T-helper 1 cell (primary cell): ENCODE measurements at regions not wholly inside any gene's neighbourhood (a gene's known extent, or its start where the extent isn't known, plus 50 kb on each side); places are given as distances from the start of the nearest gene placed in this dataset.

Source experiments
- DNase-seq, 5 donors: peaks; one replicate each; pipeline ENCODE4 v3.0.0-alpha.2; 2012 to 2020

GRCh38 chr17:79539944-79540705 is 70.7 kb downstream of the RBFOX3 start:
- DNase-seq = no peak

- no peak for DNase-seq
Measured at GRCh38 chr17:79538291-79538690, 72.6 kb downstream of the RBFOX3 start.

- DNase-seq = no peak
Measured at GRCh38 chr17:79537686-79538085, 73.2 kb downstream of the RBFOX3 start.

- DNase-seq = no peak
Measured at GRCh38 chr17:79537061-79537460, 73.8 kb downstream of the RBFOX3 start.

DNA sequence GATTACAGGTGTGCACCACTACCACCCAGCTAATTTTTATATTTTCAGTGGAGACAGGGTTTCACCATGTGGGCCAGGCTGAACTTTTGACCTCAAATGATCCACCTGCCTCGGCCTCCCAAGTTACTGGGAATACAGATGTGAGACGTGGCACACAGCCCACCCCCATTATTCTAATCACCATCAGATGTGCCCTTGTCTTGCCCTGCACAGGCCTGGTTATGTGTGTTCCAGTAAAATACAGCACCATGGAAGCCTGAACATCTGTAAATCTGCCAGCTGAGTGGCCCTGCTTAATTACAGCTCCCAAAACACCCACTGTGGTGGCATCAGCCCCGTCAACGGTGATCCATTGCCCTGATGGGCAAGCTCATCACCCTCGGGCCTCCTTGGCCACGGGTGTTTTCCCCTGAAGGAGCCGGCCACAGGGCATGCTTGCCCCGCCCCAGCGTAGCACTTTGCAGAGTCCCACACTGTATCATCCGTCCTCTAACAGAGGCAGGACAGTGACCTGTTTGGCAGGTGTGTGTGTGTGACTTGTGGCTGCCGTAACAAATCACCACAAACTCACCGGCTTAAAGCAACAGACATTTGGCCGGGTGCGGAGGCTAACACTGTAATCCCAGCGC is 74.5 kb downstream of the RBFOX3 start:
- no peak for DNase-seq

GRCh38 chr17:79535728-79536025 is 75.2 kb downstream of the RBFOX3 start:
- no peak for DNase-seq

- DNase-seq = no peak
Measured at GRCh38 chr17:79534851-79535727, 75.8 kb downstream of the RBFOX3 start.

- no peak for DNase-seq
Measured at GRCh38 chr17:79534111-79534510, 76.7 kb downstream of the RBFOX3 start.

DNA sequence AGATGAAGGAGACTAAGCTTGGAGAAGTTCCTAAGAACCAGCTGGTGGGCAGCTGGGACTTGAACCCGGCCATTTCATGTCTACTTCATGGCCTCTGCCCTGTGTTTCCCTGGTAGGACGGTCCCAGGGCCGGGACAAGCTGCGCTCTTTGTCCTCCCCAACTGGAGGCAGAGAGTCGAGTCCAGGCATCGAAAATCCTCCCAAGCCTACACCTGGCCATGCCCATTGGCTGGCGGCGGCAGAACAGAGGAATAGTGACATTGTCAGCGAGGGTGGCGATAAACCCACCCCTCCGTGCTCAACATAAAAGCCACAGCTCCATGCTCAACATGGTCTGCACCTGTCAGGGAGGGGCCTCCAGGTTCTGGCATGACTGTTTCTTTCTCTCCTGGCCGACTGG is 77.7 kb downstream of the RBFOX3 start:
- DNase-seq = no peak

DNA sequence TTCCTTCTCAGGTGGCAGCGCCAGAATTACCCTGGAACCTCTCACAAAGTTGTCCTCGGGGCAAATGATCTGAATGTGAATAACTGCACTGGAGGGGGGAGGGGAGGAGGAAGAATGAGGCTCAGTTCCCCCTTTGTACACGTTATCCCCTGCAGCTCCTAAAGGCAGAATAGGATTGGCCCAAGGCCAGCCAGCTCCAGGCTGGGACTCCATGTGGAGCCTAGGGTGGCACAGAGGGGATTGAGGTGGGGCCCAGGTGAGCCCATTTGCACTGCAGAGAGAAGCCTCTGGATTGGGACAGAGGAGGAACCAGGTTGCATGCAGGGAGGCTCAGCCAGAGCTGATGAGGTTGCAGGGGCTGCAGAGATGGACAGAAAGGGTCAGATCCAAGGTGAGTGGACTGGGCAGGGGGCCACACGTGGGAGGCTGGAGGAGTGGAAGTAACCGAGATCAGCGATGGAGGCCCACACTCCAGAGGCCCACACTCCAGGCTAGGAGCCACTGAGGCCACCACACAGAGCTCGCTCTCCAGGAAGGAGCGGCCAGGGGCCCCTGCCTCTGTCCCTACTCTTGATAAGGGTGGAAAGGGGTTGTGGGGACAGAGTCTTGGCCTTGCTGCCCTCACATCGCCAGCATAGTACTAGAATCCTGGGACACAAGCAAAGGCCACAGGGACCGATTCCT is 78.6 kb downstream of the RBFOX3 start:
- no peak for DNase-seq

DNA sequence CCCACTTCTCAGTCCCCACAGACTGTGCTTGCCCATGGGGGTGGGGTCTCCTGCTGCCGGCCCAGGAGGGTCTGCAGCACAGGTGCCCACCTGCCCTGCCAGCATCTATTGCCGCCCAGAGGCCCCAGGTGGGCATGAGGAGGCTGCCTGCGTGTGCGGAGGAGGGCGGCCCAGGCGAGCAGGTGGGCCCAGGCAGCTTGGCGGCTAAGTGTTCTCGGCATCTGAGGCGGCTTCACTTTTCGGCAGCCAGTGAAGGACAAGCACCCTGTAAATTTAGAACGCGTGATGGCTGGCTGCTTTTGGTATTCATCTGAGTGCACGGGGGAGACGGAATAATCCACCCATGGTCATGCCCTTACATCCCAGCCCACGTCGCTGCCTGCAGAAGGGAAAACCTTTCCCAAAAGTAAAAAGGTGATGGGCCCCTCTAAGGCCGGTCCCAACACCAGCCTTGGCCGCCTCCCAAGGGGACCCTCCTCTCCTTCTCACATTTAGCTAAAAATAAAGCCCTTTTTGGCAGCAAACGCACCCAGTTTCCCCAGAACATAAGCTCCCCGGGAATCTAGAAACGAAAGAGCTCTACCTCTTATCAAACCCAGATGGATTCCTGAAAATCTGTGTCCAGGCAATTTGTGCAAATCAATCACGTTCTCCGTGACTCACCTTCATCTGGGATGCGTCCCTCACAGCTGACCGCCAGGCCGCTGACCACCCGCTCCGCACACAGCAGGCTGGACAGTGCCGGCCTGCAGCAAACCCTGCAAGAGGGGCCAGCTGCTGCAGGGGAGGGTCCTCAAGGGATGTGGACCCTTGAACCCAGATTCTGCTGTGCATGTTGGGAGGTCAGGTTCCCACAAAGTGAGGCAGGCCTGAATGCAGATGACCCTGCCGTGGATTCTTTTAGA is 79.4 kb downstream of the RBFOX3 start:
- no peak for DNase-seq

GRCh38 chr17:79530361-79531105 is 80.3 kb downstream of the RBFOX3 start:
- DNase-seq = no peak

- DNase-seq = no peak
Measured at GRCh38 chr17:79529661-79530081, 81.2 kb downstream of the RBFOX3 start.

- DNase-seq = no peak
Measured at GRCh38 chr17:79528592-79529125, 82.2 kb downstream of the RBFOX3 start.

- no peak for DNase-seq
Measured at GRCh38 chr17:79527306-79527705, 83.5 kb downstream of the RBFOX3 start.

- DNase-seq = no peak
Measured at GRCh38 chr17:79525793-79526677, 84.8 kb downstream of the RBFOX3 start.

- DNase-seq = no peak
Measured at GRCh38 chr17:79524213-79525187, 86.4 kb downstream of the RBFOX3 start.

GRCh38 chr17:79522414-79522813 is 88.4 kb downstream of the RBFOX3 start:
- DNase-seq = no peak

- no peak for DNase-seq
Measured at GRCh38 chr17:79521225-79521624, 89.6 kb downstream of the RBFOX3 start.
